Thyroid gland (tissue), 4 donors: ENCODE measurements at regions not wholly inside any gene's neighbourhood (a gene's known extent, or its start where the extent isn't known, plus 50 kb on each side); places are given as distances from the start of the nearest gene placed in this dataset.
"Not testable (repeated sequence)": the region's sequence is repeated elsewhere in the genome, so short reads cannot be mapped to it uniquely, and the experiment has no call there.

Experiments used
- DNase-seq, 2 donors: peaks; one replicate each; pipeline ENCODE4 v3.0.0-alpha.2; 2019
- H3K27ac ChIP-seq, 3 donors: fragments of 200-600 bp; sonication (generic); 1 replicate in 2 of 3; 2 replicates in 1 of 3; pipeline ENCODE4 v1.5.1; 2016 to 2019; ENCODE audit warnings: mild to moderate bottlenecking in 1 of 3, moderate library complexity in 1 of 3
- H3K27me3 ChIP-seq: fragments of 200-600 bp; sonication (generic); one replicate; pipeline ENCODE4 v1.5.1; 2019
- H3K36me3 ChIP-seq, 2 donors: fragments of 200-600 bp; sonication (generic); one replicate each; pipeline ENCODE4 v1.5.1; 2016 to 2019
- H3K4me1 ChIP-seq, 2 donors: fragments of 200-600 bp; sonication (generic); one replicate each; pipeline ENCODE4 v1.5.1; 2017 to 2019
- H3K4me3 ChIP-seq, 3 donors: fragments of 200-600 bp; sonication (generic); replicated peaks in 1 of 3; 1 replicate in 2 of 3; 2 replicates in 1 of 3; pipeline ENCODE4 v1.5.1; 2016; ENCODE audit warnings: mild to moderate bottlenecking in 1 of 3
- H3K9me3 ChIP-seq: fragments of 200-600 bp; sonication (generic); one replicate; pipeline ENCODE4 v1.5.1; 2017
- POLR2A ChIP-seq, 2 donors: fragments of 450-650 bp; IDR thresholded peaks; one replicate each; pipeline ENCODE4 v1.6.1; 2017; ENCODE audit warnings: antibody characterized with exemption in 2 of 2, mild to moderate bottlenecking in 2 of 2, moderate library complexity in 1 of 2
- WGBS, 2 donors: methylation state at CpG; one replicate each; pipeline ENCODE4 v1.1.5; 2017; 5-methylcytosine and 5-hydroxymethylcytosine counted together
- intact Hi-C: fragments of 100-400 bp; cut with DNase I; formaldehyde crosslinking; loops from one replicate; pipeline ENCODE4 v1.15.1; 2023
- TF ChIP-seq, protein P1 (sequence below), 6 experiments: fragments of 200-600 bp in 3 of 6; fragments of 450-650 bp in 3 of 6; sonication (generic) in 3 of 6; IDR thresholded peaks; one replicate each; pipeline ENCODE4 v1.5.1; 2016 to 2019; ENCODE audit warnings: antibody characterized with exemption in 6 of 6, mild to moderate bottlenecking in 2 of 6, inconsistent platforms in 1 of 6, moderate library complexity in 1 of 6

DNA sequence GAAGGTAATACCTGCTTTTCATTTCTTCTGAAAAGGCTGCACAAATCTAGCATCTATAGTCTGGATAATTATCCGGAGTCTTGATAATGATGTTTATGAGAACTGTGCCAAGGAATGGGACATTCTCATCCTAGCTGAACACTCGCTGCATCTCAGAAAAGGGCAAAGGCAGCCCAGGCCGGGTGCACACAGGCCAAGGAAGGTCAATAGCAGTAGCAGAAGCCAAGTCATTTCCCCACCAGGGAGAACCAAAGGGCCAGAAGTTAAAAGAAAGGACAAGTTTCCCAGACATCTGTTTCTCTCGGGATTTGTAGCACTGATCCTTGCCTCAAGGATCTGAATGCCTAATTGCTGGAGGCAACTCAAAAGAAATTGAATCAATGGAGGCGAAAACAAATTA lies 66.1 kb upstream of the ANKRD55 start:
- Histone ChIP-seq H3K4me3 (no peak overlapping the region), H3K36me3 (no peaks in the 10 kb centered on the region), H3K27me3 (no peaks in the 10 kb centered on the region), H3K4me1 (peaks cover 0 to 8% of the 10 kb centered on the region in 2 donors), H3K9me3 (no peaks in the 10 kb centered on the region), H3K27ac (no peak overlapping the region)
- intact Hi-C loops = no loop called here
- no peak for DNase-seq
- no peak for TF ChIP-seq POLR2A (IDR thresholded peaks at IDR 0.05)
- TF ChIP-seq, protein P1, sequence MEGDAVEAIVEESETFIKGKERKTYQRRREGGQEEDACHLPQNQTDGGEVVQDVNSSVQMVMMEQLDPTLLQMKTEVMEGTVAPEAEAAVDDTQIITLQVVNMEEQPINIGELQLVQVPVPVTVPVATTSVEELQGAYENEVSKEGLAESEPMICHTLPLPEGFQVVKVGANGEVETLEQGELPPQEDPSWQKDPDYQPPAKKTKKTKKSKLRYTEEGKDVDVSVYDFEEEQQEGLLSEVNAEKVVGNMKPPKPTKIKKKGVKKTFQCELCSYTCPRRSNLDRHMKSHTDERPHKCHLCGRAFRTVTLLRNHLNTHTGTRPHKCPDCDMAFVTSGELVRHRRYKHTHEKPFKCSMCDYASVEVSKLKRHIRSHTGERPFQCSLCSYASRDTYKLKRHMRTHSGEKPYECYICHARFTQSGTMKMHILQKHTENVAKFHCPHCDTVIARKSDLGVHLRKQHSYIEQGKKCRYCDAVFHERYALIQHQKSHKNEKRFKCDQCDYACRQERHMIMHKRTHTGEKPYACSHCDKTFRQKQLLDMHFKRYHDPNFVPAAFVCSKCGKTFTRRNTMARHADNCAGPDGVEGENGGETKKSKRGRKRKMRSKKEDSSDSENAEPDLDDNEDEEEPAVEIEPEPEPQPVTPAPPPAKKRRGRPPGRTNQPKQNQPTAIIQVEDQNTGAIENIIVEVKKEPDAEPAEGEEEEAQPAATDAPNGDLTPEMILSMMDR (IDR thresholded peaks at IDR 0.05) = no peak
- 77 to 81% methylated on average over 5 of the region's 5 CpGs for WGBS, 2 donors

DNA sequence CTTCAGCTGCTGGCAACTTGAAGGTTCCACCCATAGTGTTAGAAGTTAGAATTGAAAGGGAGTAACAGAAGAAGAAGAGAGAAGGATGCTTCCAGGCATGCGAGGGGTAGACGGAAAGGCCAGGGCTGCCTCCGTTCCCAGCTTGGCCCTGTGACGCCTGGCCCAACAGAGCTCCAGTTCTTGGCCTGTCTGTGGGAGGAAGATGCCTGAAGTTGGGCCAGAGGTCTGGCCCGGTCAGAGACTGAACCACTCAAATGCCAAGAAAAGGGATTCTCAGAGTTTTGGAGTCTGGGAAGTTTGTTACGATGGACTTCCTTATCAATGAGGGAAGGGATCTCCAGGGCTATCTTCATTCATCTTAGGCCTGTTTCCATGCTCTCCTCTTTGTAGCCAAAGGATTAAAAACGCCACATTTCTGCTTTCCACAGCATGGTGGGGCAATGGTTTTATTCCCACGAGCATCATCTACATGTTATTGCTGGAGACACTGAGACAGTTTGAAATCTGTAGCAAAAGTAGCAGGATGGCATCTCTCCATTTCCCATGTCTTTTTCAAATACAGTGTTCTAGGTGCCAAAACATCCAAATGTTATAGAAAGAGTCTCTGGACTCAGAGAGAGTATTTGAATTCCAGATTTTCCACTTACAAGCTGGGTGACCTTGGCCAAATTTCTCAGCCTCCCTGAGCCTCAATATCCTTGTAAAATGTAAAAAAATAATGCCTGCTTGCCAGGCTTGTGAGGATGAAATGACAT lies 65.4 kb upstream of the ANKRD55 start:
- Histone ChIP-seq H3K27me3 (no peaks in the 10 kb centered on the region), H3K9me3 (no peaks in the 10 kb centered on the region), H3K4me3 (no peak overlapping the region), H3K27ac (no peak overlapping the region), H3K36me3 (no peaks in the 10 kb centered on the region), H3K4me1 (peaks cover 0 to 8% of the 10 kb centered on the region in 2 donors)
- intact Hi-C loops = no loop called here
- DNase-seq = no peak
- 76 to 85% methylated on average over 8 of the region's 8 CpGs for WGBS, 2 donors
- TF ChIP-seq, protein P1 (IDR thresholded peaks at IDR 0.05) = no peak
- no peak for TF ChIP-seq POLR2A (IDR thresholded peaks at IDR 0.05)

DNA sequence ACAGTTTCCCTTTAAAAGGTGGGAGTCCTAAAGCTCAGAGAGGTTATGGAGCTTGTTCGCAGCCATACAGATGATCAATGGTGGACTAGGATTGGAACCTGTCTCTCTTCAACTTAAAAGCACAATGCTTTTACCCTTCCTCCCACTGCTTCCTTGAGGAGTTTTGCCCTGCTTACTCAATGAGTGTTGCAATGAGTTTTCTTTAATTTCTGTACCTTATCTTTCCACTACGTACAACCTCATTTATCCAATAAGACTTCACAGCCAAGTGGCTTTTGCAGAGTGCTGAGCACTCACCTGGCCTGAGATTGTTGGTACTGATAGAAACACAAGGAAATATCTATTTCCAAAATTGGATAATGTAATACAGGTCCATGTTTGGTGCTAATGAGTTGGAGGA lies 64.7 kb upstream of the ANKRD55 start:
- WGBS, 2 donors = 20 to 36% methylated on average over 2 of the region's 2 CpGs
- Histone ChIP-seq H3K36me3 (no peaks in the 10 kb centered on the region), H3K4me1 (peaks cover 0 to 8% of the 10 kb centered on the region in 2 donors), H3K27me3 (no peaks in the 10 kb centered on the region), H3K4me3 (no peak overlapping the region), H3K9me3 (no peaks in the 10 kb centered on the region), H3K27ac (no peak overlapping the region)
- no peak for DNase-seq
- intact Hi-C loops = no loop called here
- no peak for TF ChIP-seq POLR2A (IDR thresholded peaks at IDR 0.05)
- TF ChIP-seq, protein P1 (IDR thresholded peaks at IDR 0.05) = no peak

DNA sequence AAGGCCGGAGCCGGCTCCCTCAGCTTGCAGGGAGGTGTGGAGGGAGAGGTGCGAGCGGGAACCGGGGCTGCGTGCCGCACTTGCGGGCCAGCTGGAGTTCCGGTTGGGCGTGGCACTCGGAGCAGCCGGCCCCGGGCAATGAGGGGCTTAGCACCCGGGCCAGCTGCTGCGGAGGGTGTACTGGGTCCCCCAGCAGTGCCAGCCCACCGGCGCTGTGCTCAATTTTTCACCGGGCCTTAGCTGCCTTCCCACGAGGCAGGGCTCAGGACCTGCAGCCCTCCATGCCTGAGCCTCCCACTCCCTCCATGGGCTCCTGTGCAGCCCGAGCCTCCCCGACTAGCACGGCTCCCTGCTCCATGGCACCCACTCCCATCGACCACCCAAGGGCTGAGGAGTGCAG lies 62.2 kb upstream of the ANKRD55 start:
- H3K4me1 ChIP-seq, H3K27ac ChIP-seq, intact Hi-C loops, H3K27me3 ChIP-seq, H3K4me3 ChIP-seq, DNase-seq, H3K36me3 ChIP-seq, H3K9me3 ChIP-seq: not testable (repeated sequence)
- WGBS, 2 donors = 97% methylated on average over 19 of the region's 23 CpGs; no CpG with 5 or more reads in 1 of the 2 donors

DNA sequence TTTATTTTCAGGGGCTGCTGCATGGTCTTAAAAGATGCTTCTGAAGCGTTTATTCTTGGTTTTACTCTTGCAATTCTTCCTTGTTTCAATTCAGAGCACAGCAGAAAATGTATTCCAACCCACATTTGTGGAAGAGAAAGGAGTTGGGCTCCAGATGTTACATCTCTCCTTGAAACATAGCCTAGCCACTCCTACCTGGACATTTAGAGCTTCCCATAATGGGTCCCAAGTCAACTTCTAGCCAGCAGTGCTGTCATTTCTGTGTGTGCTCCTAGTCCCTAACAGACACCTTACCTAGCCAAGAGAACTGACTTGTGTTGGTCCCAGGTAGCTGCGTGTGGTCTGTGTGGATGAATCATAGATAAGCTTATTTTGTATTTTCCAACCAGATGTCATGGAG lies 61.2 kb upstream of the ANKRD55 start:
- no peak overlapping the region for H3K27ac ChIP-seq
- no peaks in the 10 kb centered on the region for H3K9me3 ChIP-seq
- H3K36me3 ChIP-seq = no peaks in the 10 kb centered on the region
- TF ChIP-seq, protein P1 (IDR thresholded peaks at IDR 0.05) = no peak
- TF ChIP-seq POLR2A (IDR thresholded peaks at IDR 0.05) = no peak
- WGBS, 2 donors = 96 to 98% methylated on average over 2 of the region's 2 CpGs
- H3K27me3 ChIP-seq = no peaks in the 10 kb centered on the region
- H3K4me3 ChIP-seq = no peak overlapping the region
- peaks cover 0 to 8% of the 10 kb centered on the region in 2 donors for H3K4me1 ChIP-seq
- intact Hi-C loops = no loop called here
- DNase-seq = no peak

DNA sequence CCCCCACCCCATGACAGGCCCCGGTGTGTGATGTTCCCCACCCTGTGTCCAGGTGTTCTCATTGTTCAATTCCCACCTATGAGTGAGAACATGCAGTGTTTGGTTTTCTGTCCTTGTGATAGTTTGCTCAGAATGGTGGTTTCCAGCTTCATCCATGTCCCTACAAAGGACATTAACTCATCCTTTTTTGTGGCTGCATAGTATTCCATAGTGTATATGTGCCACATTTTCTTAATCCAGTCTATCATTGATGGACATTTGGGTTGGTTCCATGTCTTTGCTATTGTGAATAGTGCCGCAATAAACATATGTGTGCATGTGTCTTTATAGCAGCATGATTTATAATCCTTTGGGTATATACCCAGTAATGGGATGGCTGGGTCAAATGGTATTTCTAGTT lies 59.7 kb upstream of the ANKRD55 start:
- H3K36me3 ChIP-seq, H3K4me1 ChIP-seq, H3K4me3 ChIP-seq, H3K9me3 ChIP-seq, H3K27ac ChIP-seq, intact Hi-C loops, H3K27me3 ChIP-seq, DNase-seq: not testable (repeated sequence)
- WGBS, 2 donors = 96 to 100% methylated on average over 2 of the region's 2 CpGs
